Vagina (tissue), 2 donors: ENCODE measurements at regions not wholly inside any gene's neighbourhood (a gene's known extent, or its start where the extent isn't known, plus 50 kb on each side); places are given as distances from the start of the nearest gene placed in this dataset.

ENCODE experiments used
- DNase-seq, 2 donors: peaks; one replicate each; pipeline ENCODE4 v3.0.0-alpha.2; 2017; ENCODE audit errors: extremely low spot score in 2 of 2
- H3K27ac ChIP-seq: fragments of 200-600 bp; sonication (generic); one replicate; pipeline ENCODE4 v1.5.1; 2019
- H3K27me3 ChIP-seq: fragments of 200-600 bp; sonication (generic); one replicate; pipeline ENCODE4 v1.5.1; 2019
- H3K36me3 ChIP-seq, 2 donors: fragments of 200-600 bp; sonication (generic); one replicate each; pipeline ENCODE4 v1.5.1; 2017 to 2019
- H3K4me1 ChIP-seq: fragments of 200-600 bp; sonication (generic); one replicate; pipeline ENCODE4 v1.5.1; 2019
- H3K4me3 ChIP-seq, 2 donors: fragments of 200-600 bp; sonication (generic); 1 replicate in 1 of 2; 2 replicates in 1 of 2; pipeline ENCODE4 v1.5.1; 2016 to 2019
- H3K9me3 ChIP-seq: fragments of 200-600 bp; sonication (generic); one replicate; pipeline ENCODE4 v1.5.1; 2019
- CTCF ChIP-seq, 3 experiments: fragments of 450-650 bp in 2 of 3; fragments of 200-600 bp in 1 of 3; sonication (generic) in 1 of 3; IDR thresholded peaks; one replicate each; pipeline ENCODE4 v1.5.1; 2017 to 2019; ENCODE audit warnings: antibody characterized with exemption in 3 of 3, mild to moderate bottlenecking in 2 of 3, moderate library complexity in 2 of 3
- POLR2A ChIP-seq, 2 donors: fragments of 450-650 bp; IDR thresholded peaks; one replicate each; pipeline ENCODE4 v1.6.1; 2017; ENCODE audit warnings: antibody characterized with exemption in 2 of 2, mild to moderate bottlenecking in 2 of 2, moderate library complexity in 2 of 2
- POLR2AphosphoS5 ChIP-seq, 2 donors: sonication (generic); formaldehyde crosslinking; IDR thresholded peaks; one replicate each; pipeline ENCODE4 v1.9.0; 2017; ENCODE audit warnings: antibody characterized with exemption in 2 of 2, mild to moderate bottlenecking in 2 of 2, low read depth in 1 of 2; ENCODE audit not compliant: insufficient read depth in 1 of 2
- intact Hi-C: fragments of 100-400 bp; cut with DNase I; formaldehyde crosslinking; loops from one replicate; pipeline ENCODE4 v1.15.1; 2023

- no peaks in the 10 kb centered on the region for H3K36me3 ChIP-seq
- no peaks in the 10 kb centered on the region for H3K4me1 ChIP-seq
- H3K4me3 ChIP-seq, result no peak overlapping the region
- H3K9me3 ChIP-seq, result no peaks in the 10 kb centered on the region
- DNase-seq, result no peak
- no peak overlapping the region for H3K27ac ChIP-seq
- TF ChIP-seq POLR2AphosphoS5 (IDR thresholded peaks at IDR 0.05; ENCODE audit: insufficient read depth in 1 of 2, low read depth in 1 of 2) (no peak), POLR2A (IDR thresholded peaks at IDR 0.05) (no peak), CTCF (IDR thresholded peaks at IDR 0.05) (no peak)
- H3K27me3 ChIP-seq, result no peaks in the 10 kb centered on the region
- intact Hi-C loops, result no loop called here
Observed at GRCh38 chr3:61446341-61446740, 115.0 kb upstream of the PTPRG start.

GRCh38 chr3:61448378-61448777 lies 113.0 kb upstream of the PTPRG start:
- DNase-seq, result no peak
- no peaks in the 10 kb centered on the region for H3K4me1 ChIP-seq
- H3K36me3 ChIP-seq, result no peaks in the 10 kb centered on the region
- no peaks in the 10 kb centered on the region for H3K27me3 ChIP-seq
- no peaks in the 10 kb centered on the region for H3K9me3 ChIP-seq
- TF ChIP-seq CTCF (IDR thresholded peaks at IDR 0.05) (no peak), POLR2A (IDR thresholded peaks at IDR 0.05) (no peak), POLR2AphosphoS5 (IDR thresholded peaks at IDR 0.05; ENCODE audit: insufficient read depth in 1 of 2, low read depth in 1 of 2) (no peak)
- no peak overlapping the region for H3K4me3 ChIP-seq
- intact Hi-C loops, result no loop called here
- H3K27ac ChIP-seq, result no peak overlapping the region

- Histone ChIP-seq H3K36me3 (no peaks in the 10 kb centered on the region), H3K4me1 (no peaks in the 10 kb centered on the region), H3K27ac (no peak overlapping the region), H3K9me3 (no peaks in the 10 kb centered on the region), H3K27me3 (no peaks in the 10 kb centered on the region), H3K4me3 (no peak overlapping the region)
- no peak for DNase-seq
- TF ChIP-seq CTCF (IDR thresholded peaks at IDR 0.05) (no peak), POLR2AphosphoS5 (IDR thresholded peaks at IDR 0.05; ENCODE audit: insufficient read depth in 1 of 2, low read depth in 1 of 2) (no peak), POLR2A (IDR thresholded peaks at IDR 0.05) (no peak)
- intact Hi-C loops, result no loop called here
Observed at GRCh38 chr3:61449327-61450040, 111.9 kb upstream of the PTPRG start.

- no peak overlapping the region for H3K27ac ChIP-seq
- H3K27me3 ChIP-seq, result no peaks in the 10 kb centered on the region
- intact Hi-C loops, result no loop called here
- no peaks in the 10 kb centered on the region for H3K4me1 ChIP-seq
- TF ChIP-seq CTCF (IDR thresholded peaks at IDR 0.05), result no peak
- TF ChIP-seq POLR2A (IDR thresholded peaks at IDR 0.05), result no peak
- no peak for TF ChIP-seq POLR2AphosphoS5 (IDR thresholded peaks at IDR 0.05; ENCODE audit: insufficient read depth in 1 of 2, low read depth in 1 of 2)
- no peak overlapping the region for H3K4me3 ChIP-seq
- H3K9me3 ChIP-seq, result no peaks in the 10 kb centered on the region
- no peaks in the 10 kb centered on the region for H3K36me3 ChIP-seq
- no peak for DNase-seq
Observed at GRCh38 chr3:61450866-61451265, 110.5 kb upstream of the PTPRG start.

GRCh38 chr3:61451841-61452240 lies 109.5 kb upstream of the PTPRG start:
- intact Hi-C loops, result no loop called here
- DNase-seq, result no peak
- no peak overlapping the region for H3K4me3 ChIP-seq
- no peak for TF ChIP-seq POLR2A (IDR thresholded peaks at IDR 0.05)
- no peak for TF ChIP-seq POLR2AphosphoS5 (IDR thresholded peaks at IDR 0.05; ENCODE audit: insufficient read depth in 1 of 2, low read depth in 1 of 2)
- TF ChIP-seq CTCF (IDR thresholded peaks at IDR 0.05), result no peak
- H3K9me3 ChIP-seq, result no peaks in the 10 kb centered on the region
- H3K27me3 ChIP-seq, result no peaks in the 10 kb centered on the region
- no peaks in the 10 kb centered on the region for H3K4me1 ChIP-seq
- no peak overlapping the region for H3K27ac ChIP-seq
- no peaks in the 10 kb centered on the region for H3K36me3 ChIP-seq
